GM10248 (cell line): ENCODE measurements at regions not wholly inside any gene's neighbourhood (a gene's known extent, or its start where the extent isn't known, plus 50 kb on each side); places are given as distances from the start of the nearest gene placed in this dataset.

Experiments used
- CTCF ChIA-PET: fragments of 300-600 bp; sonication (Branson Sonifier 250); formaldehyde crosslinking; extraction: SDS; loops from one replicate; lab custom pipeline; 2021; ENCODE audit warnings: antibody characterized with exemption; lab: Yijun Ruan, JAX
- POLR2A ChIA-PET: fragments of 350-650 bp; sonication (Branson Sonifier 250); formaldehyde crosslinking; extraction: SDS; loops from one replicate; lab custom pipeline; 2020; ENCODE audit warnings: antibody characterized with exemption; lab: Yijun Ruan, JAX
- DNase-seq: peaks from one replicate; pipeline ENCODE4 v3.0.0; 2012; ENCODE audit errors: extremely low spot score
- CTCF ChIP-seq: IDR thresholded peaks from 2 replicates; pipeline ENCODE4 v1.5.1; 2012; ENCODE audit warnings: mild to moderate bottlenecking, low read depth; ENCODE audit errors: extremely low read depth, missing control alignments, control extremely low read depth

GRCh38 chr18:67367540-67367939 is 149.0 kb downstream of the DSEL start:
- ChIA-PET POLR2A (no interaction called here), CTCF (no interaction called here)

GRCh38 chr18:67363694-67364093 is 152.8 kb downstream of the DSEL start:
- TF ChIP-seq CTCF: no peak
- ChIA-PET CTCF (no interaction called here), POLR2A (no interaction called here)
- DNase-seq: no peak

More at GRCh38 chr18:67367540-67367939, 149.0 kb downstream of the DSEL start:
- no peak for TF ChIP-seq CTCF
- DNase-seq: no peak

- TF ChIP-seq CTCF: no peak
- ChIA-PET CTCF (no interaction called here), POLR2A (no interaction called here)
- no peak for DNase-seq
These were observed 153.6 kb downstream of the DSEL start for GRCh38 chr18:67362906-67363305.

- DNase-seq: no peak
- TF ChIP-seq CTCF: no peak
- ChIA-PET CTCF (no interaction called here), POLR2A (no interaction called here)
These were observed 156.4 kb downstream of the DSEL start for GRCh38 chr18:67359873-67360838.

- ChIA-PET POLR2A (no interaction called here), CTCF (no interaction called here)
- no peak for TF ChIP-seq CTCF
- no peak for DNase-seq
These were observed 157.6 kb downstream of the DSEL start for GRCh38 chr18:67358947-67359346.

- POLR2A ChIA-PET: no interaction called here
- no peak for DNase-seq
- CTCF ChIA-PET: no interaction called here
- no peak for TF ChIP-seq CTCF
These were observed 161.8 kb downstream of the DSEL start for GRCh38 chr18:67354692-67355091.

- TF ChIP-seq CTCF: no peak
- POLR2A ChIA-PET: no interaction called here
- DNase-seq: no peak
- CTCF ChIA-PET: no interaction called here
These were observed 162.4 kb downstream of the DSEL start for GRCh38 chr18:67354091-67354490.
